Endodermal cell (in vitro differentiated cells): ENCODE measurements at regions not wholly inside any gene's neighbourhood (a gene's known extent, or its start where the extent isn't known, plus 50 kb on each side); places are given as distances from the start of the nearest gene placed in this dataset.

Experiments used
- DNase-seq: peaks from one replicate; pipeline ENCODE4 v3.0.0-alpha.2; 2017
- H3K27ac ChIP-seq: 2 replicates; pipeline ENCODE4 v1.5.1; 2013; ENCODE audit warnings: mild to moderate bottlenecking, low read depth, low read length, moderate library complexity
- H3K27me3 ChIP-seq: 2 replicates; pipeline ENCODE4 v1.6.1; 2013; ENCODE audit warnings: mild to moderate bottlenecking, low read length, moderate library complexity; ENCODE audit not compliant: insufficient read depth, control insufficient read depth, poor library complexity, severe bottlenecking
- H3K36me3 ChIP-seq: 2 replicates; pipeline ENCODE4 v1.7.0; 2013; ENCODE audit warnings: mild to moderate bottlenecking, low read length, moderate library complexity; ENCODE audit not compliant: control insufficient read depth, insufficient read depth
- H3K4me1 ChIP-seq: one replicate; pipeline ENCODE4 v1.7.0; 2013; ENCODE audit warnings: low read length; ENCODE audit not compliant: control insufficient read depth, insufficient read depth
- H3K4me3 ChIP-seq: 2 replicates; pipeline ENCODE4 v1.5.1; 2013; ENCODE audit warnings: mild to moderate bottlenecking, low read length, moderate library complexity
- H3K9ac ChIP-seq: 2 replicates; pipeline ENCODE4 v1.6.1; 2013; ENCODE audit warnings: mild to moderate bottlenecking, low read length, moderate library complexity; ENCODE audit not compliant: poor library complexity, severe bottlenecking; ENCODE audit errors: extremely low read depth
- H3K9me3 ChIP-seq: 2 replicates; pipeline ENCODE4 v1.6.1; 2013; ENCODE audit warnings: mild to moderate bottlenecking, low read length, moderate library complexity; ENCODE audit not compliant: control insufficient read depth
- H3K27ac Mint-ChIP-seq: 2 replicates; pipeline ENCODE4 v1.8.0; 2020; ENCODE audit warnings: mixed read lengths
- H3K27me3 Mint-ChIP-seq: 2 replicates; pipeline ENCODE4 v1.8.0; 2021; ENCODE audit warnings: mild to moderate bottlenecking, mixed read lengths; ENCODE audit not compliant: insufficient read depth
- H3K36me3 Mint-ChIP-seq: 2 replicates; pipeline ENCODE4 v1.8.0; 2020; ENCODE audit warnings: low read depth, mixed read lengths
- H3K4me1 Mint-ChIP-seq: 2 replicates; pipeline ENCODE4 v1.8.0; 2020; ENCODE audit warnings: mixed read lengths
- H3K4me3 Mint-ChIP-seq: 2 replicates; pipeline ENCODE4 v1.8.0; 2020; ENCODE audit warnings: mild to moderate bottlenecking, moderate library complexity, mixed read lengths
- H3K9me3 Mint-ChIP-seq: 2 replicates; pipeline ENCODE4 v1.8.0; 2020; ENCODE audit warnings: mild to moderate bottlenecking, mixed read lengths
- WGBS, 2 experiments: methylation state at CpG; one replicate each; pipeline versions ENCODE4 v1.1.5 to v1.1.7; 2013; ENCODE audit warnings: missing lambda C conversion rate in 2 of 2, mixed read lengths in 1 of 2; ENCODE audit not compliant: insufficient coverage in 1 of 2, insufficient read length in 1 of 2; 5-methylcytosine and 5-hydroxymethylcytosine counted together
- TF ChIP-seq, protein P1 (sequence below): fragments of 200-600 bp; sonication (generic); conservative IDR thresholded peaks from 2 replicates; pipeline ENCODE4 v1.5.0; 2021; ENCODE audit warnings: antibody characterized with exemption, mild to moderate bottlenecking

GRCh38 chr1:98048244-98048643 is 127.4 kb upstream of the DPYD start:
- Histone ChIP-seq H3K27me3 (peaks cover 99% of the 10 kb centered on the region), H3K9ac (no peak overlapping the region), H3K4me3 (peak overlapping the region; percentile 72), H3K36me3 (no peaks in the 10 kb centered on the region), H3K27ac (no peak overlapping the region), H3K9me3 (no peaks in the 10 kb centered on the region), H3K4me1 (no peaks in the 10 kb centered on the region)
- Mint-ChIP-seq H3K9me3 (no peaks in the 10 kb centered on the region), H3K36me3 (no peaks in the 10 kb centered on the region), H3K4me3 (no peak overlapping the region), H3K27ac (no peak overlapping the region), H3K4me1 (peaks cover 21% of the 10 kb centered on the region), H3K27me3 (peaks cover 99% of the 10 kb centered on the region)
- DNase-seq: peak; percentile 96
- TF ChIP-seq, protein P1, sequence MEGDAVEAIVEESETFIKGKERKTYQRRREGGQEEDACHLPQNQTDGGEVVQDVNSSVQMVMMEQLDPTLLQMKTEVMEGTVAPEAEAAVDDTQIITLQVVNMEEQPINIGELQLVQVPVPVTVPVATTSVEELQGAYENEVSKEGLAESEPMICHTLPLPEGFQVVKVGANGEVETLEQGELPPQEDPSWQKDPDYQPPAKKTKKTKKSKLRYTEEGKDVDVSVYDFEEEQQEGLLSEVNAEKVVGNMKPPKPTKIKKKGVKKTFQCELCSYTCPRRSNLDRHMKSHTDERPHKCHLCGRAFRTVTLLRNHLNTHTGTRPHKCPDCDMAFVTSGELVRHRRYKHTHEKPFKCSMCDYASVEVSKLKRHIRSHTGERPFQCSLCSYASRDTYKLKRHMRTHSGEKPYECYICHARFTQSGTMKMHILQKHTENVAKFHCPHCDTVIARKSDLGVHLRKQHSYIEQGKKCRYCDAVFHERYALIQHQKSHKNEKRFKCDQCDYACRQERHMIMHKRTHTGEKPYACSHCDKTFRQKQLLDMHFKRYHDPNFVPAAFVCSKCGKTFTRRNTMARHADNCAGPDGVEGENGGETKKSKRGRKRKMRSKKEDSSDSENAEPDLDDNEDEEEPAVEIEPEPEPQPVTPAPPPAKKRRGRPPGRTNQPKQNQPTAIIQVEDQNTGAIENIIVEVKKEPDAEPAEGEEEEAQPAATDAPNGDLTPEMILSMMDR: peak; percentile 22
- 2% methylated on average over 10 to 15 of the region's 15 CpGs for WGBS, 2 experiments

DNA sequence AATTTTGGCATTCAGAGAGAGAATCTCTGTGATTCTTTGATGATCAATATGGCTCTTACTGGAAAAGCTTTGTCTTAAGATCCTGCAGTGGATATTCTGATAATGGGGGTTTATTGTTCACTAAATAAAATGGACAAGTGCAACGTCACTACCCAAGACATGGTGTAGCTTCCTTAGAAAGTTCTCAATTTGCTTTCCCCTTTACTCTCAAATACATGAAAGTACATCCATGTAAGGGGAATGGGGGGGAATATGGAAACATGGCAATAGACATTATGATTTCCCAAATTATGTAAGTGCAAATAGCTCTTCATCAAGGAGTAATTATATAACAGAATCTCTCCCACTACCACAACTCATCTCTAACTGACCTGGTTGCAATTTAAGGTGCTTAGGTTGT is 126.3 kb upstream of the DPYD start:
- WGBS, 2 experiments: 60% methylated on average over 1 of the region's 1 CpG; no CpG with 5 or more reads in 1 of the 2 experiments
- no peaks in the 10 kb centered on the region for H3K36me3 ChIP-seq
- peaks cover 97% of the 10 kb centered on the region for H3K27me3 Mint-ChIP-seq
- no peak overlapping the region for H3K4me3 ChIP-seq
- no peaks in the 10 kb centered on the region for H3K36me3 Mint-ChIP-seq
- peaks cover 99% of the 10 kb centered on the region for H3K27me3 ChIP-seq
- no peaks in the 10 kb centered on the region for H3K9me3 ChIP-seq
- DNase-seq: no peak
- no peaks in the 10 kb centered on the region for H3K4me1 ChIP-seq
- no peak overlapping the region for H3K27ac Mint-ChIP-seq
- H3K4me3 Mint-ChIP-seq: no peak overlapping the region
- TF ChIP-seq, protein P1: no peak
- H3K9me3 Mint-ChIP-seq: no peaks in the 10 kb centered on the region
- H3K27ac ChIP-seq: no peak overlapping the region
- H3K4me1 Mint-ChIP-seq: peaks cover 16% of the 10 kb centered on the region
- no peak overlapping the region for H3K9ac ChIP-seq

DNA sequence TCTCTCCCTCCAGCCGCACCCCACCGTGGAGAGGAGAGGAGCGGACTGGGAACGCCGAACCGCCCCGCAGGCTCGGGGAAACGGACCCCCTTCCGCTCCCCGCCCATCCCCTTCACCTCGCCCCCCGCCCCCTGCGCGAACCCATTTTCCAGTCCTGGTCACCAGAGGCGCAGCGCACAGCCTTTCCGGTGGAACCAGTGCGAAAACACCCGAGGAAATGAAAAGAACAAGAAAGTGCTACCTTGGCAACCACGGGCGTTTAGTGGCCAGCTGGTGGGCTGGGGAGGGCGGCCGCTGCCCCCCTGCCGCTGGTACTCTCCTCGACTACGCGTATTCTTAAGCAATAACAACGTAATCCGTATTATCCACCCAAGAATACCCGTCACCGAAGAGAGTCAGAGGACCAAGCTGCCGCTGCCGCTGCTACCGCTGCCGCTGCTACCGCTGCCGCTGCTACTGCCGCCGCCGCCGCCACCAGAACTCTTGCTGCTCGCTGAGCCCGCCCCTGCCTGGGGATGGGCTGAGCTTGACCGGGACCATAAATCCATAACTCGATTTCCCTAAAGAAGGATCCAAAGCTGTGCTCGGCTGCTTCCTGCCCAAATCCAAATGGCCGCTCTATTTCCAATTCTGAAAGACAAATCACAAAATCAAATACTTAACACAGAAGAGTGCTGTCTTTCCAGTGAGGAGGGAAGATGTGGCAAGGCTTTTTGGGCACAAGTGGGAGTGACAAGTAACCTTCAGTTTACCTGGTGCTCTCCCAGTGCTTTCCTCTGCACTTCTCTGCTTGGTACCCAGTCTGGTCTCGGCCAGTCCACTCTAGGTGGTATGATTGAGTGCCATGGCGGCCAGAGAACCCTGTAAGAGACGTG is 125.2 kb upstream of the DPYD start:
- H3K9me3 ChIP-seq: no peaks in the 10 kb centered on the region
- Mint-ChIP-seq H3K4me3 (peak overlapping the region; percentile 53), H3K36me3 (no peaks in the 10 kb centered on the region), H3K9me3 (no peaks in the 10 kb centered on the region), H3K27ac (no peak overlapping the region), H3K27me3 (peaks cover 86% of the 10 kb centered on the region), H3K4me1 (peaks cover 16% of the 10 kb centered on the region)
- peak; percentile 76 for DNase-seq
- no peaks in the 10 kb centered on the region for H3K4me1 ChIP-seq
- peaks cover 90% of the 10 kb centered on the region for H3K27me3 ChIP-seq
- H3K36me3 ChIP-seq: no peaks in the 10 kb centered on the region
- H3K4me3 ChIP-seq: peak overlapping the region; percentile 75
- 3 to 4% methylated on average over 9 to 51 of the region's 51 CpGs for WGBS, 2 experiments
- H3K27ac ChIP-seq: no peak overlapping the region
- no peak overlapping the region for H3K9ac ChIP-seq
- TF ChIP-seq, protein P1: no peak
